ENCODE measurements at regions not wholly inside any gene's neighbourhood (a gene's known extent, or its start where the extent isn't known, plus 50 kb on each side); places are given as distances from the start of the nearest gene placed in this dataset.

DNA sequence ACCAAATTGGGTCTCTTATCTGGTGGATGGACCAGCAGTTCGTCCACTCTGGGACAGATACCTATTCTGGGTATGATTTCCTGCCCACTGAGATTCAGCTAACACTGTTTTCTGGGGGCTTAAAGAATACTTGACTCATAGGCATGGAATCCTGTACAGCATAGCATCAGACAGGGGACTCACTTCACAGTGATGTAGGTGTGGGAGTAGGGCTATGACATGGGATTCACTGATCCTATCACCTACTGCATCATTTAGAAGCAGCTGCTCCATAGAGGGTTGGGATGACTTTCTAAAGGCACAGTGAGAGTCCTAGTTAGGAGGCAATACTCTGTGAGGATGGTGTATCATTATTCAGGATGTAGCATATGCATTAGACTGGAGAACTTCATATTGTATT lies 74.5 kb upstream of the AHI1 start:
- no peaks in the 10 kb centered on the region for H3K36me3 ChIP-seq
- no peak overlapping the region for H3K27ac ChIP-seq
- TF ChIP-seq, protein P1, sequence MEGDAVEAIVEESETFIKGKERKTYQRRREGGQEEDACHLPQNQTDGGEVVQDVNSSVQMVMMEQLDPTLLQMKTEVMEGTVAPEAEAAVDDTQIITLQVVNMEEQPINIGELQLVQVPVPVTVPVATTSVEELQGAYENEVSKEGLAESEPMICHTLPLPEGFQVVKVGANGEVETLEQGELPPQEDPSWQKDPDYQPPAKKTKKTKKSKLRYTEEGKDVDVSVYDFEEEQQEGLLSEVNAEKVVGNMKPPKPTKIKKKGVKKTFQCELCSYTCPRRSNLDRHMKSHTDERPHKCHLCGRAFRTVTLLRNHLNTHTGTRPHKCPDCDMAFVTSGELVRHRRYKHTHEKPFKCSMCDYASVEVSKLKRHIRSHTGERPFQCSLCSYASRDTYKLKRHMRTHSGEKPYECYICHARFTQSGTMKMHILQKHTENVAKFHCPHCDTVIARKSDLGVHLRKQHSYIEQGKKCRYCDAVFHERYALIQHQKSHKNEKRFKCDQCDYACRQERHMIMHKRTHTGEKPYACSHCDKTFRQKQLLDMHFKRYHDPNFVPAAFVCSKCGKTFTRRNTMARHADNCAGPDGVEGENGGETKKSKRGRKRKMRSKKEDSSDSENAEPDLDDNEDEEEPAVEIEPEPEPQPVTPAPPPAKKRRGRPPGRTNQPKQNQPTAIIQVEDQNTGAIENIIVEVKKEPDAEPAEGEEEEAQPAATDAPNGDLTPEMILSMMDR (IDR thresholded peaks at IDR 0.05; ENCODE audit: low read depth, low read length), result no peak
- DNase-seq, result no peak
- H3K9me3 ChIP-seq (ENCODE audit: severe bottlenecking), result no peaks in the 10 kb centered on the region
- no peak overlapping the region for H3K4me3 ChIP-seq (ENCODE audit: low read depth, low read length)
- H3K27me3 ChIP-seq (ENCODE audit: insufficient read depth, low read depth, severe bottlenecking), result no peaks in the 10 kb centered on the region

DNA sequence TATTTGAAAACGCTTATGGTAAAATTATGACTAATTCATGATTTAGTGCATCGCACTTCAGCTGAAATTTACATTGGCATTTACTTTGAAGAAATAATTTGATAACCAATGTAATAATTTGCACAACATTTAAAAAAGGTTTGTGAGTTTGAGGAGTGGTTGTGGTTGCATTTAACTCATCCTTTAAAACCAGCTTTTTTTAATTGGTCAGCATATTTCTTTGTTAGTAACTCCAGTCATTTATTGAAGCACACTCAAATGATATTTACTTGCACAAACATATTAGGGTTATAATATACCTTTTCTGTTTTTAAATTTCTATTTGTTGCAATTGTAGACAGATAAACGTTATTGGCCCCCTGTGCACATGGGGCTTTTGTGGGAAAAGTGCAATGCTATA lies 78.1 kb upstream of the AHI1 start:
- no peaks in the 10 kb centered on the region for H3K36me3 ChIP-seq
- H3K27me3 ChIP-seq (ENCODE audit: insufficient read depth, low read depth, severe bottlenecking), result no peaks in the 10 kb centered on the region
- no peak overlapping the region for H3K27ac ChIP-seq
- TF ChIP-seq, protein P1 (IDR thresholded peaks at IDR 0.05; ENCODE audit: low read depth, low read length), result no peak
- H3K9me3 ChIP-seq (ENCODE audit: severe bottlenecking), result no peaks in the 10 kb centered on the region
- H3K4me3 ChIP-seq (ENCODE audit: low read depth, low read length), result no peak overlapping the region
- no peak for DNase-seq

DNA sequence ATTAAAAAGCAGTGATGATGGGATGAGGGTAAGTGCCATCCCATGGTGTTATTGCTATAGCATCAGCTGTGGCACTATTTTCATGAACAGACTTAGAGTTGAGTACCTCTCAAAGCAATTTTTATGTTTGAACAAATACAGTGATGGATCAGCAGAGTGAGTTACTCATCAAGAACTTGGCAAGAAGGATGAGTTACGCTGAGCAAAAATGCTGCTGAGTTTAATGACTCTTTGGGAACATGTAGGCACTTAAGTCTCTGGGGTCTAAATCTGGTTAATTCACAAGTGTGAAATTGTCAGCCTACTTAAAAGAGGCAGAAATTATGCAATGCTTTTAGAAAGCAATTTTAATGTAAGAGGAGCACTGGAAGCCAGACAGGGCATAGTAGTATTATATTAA lies 78.5 kb upstream of the AHI1 start:
- TF ChIP-seq, protein P1 (IDR thresholded peaks at IDR 0.05; ENCODE audit: low read depth, low read length), result no peak
- Histone ChIP-seq H3K4me3 (ENCODE audit: low read depth, low read length) (no peak overlapping the region), H3K27me3 (ENCODE audit: insufficient read depth, low read depth, severe bottlenecking) (no peaks in the 10 kb centered on the region), H3K9me3 (ENCODE audit: severe bottlenecking) (no peaks in the 10 kb centered on the region), H3K36me3 (no peaks in the 10 kb centered on the region), H3K27ac (no peak overlapping the region)
- no peak for DNase-seq

DNA sequence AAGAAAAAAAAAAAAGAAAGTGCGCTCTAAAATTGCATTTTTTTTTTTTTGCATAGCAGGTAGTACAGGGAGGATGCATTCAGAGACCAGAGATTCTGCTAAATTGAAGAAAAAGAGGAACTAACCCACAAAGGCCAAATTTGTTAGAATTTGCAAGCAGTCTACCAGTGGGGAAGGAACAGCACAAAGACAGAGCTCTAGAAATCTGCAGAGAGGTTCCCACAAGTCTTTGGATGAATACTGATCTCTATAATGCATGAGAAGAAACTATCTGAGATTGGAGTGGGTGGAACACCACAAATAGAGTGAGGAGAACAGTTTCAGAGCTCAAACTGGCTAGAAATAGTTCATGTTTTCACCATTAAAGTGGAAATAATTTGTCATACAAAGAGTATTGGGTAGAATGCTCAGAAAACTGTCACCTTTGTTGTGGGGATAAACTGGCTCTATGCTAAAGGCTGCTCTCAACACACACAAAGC lies 79.6 kb upstream of the AHI1 start:
- H3K36me3 ChIP-seq, result no peaks in the 10 kb centered on the region
- DNase-seq, result no peak

DNA sequence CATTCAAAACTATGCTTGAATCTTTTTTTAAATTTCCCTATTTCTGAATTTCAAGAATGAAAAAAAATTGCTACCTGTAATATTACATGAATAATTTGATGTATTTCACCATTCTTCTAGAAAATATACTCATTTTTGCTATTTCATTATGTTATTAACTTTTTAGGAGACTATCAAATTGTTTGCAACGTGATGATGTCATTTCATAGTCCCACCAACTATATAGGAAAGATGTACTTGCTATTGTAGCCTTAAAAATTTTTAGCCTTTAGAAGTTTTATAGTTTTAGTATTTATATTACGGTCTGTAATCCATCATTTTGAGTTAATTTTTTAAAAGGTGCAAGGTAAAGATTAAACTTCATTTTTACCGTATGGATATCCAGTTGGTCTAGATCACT lies 81.4 kb upstream of the AHI1 start:
- DNase-seq, result no peak
- Histone ChIP-seq H3K4me3 (ENCODE audit: low read depth, low read length) (no peak overlapping the region), H3K27me3 (ENCODE audit: insufficient read depth, low read depth, severe bottlenecking) (no peaks in the 10 kb centered on the region), H3K36me3 (no peaks in the 10 kb centered on the region), H3K9me3 (ENCODE audit: severe bottlenecking) (no peaks in the 10 kb centered on the region), H3K27ac (no peak overlapping the region)
- TF ChIP-seq, protein P1 (IDR thresholded peaks at IDR 0.05; ENCODE audit: low read depth, low read length), result no peak

More for the DNA sequence above, 79.6 kb upstream of the AHI1 start:
- no peaks in the 10 kb centered on the region for H3K27me3 ChIP-seq (ENCODE audit: insufficient read depth, low read depth, severe bottlenecking)
- TF ChIP-seq, protein P1 (IDR thresholded peaks at IDR 0.05; ENCODE audit: low read depth, low read length), result no peak
- no peaks in the 10 kb centered on the region for H3K9me3 ChIP-seq (ENCODE audit: severe bottlenecking)
- H3K27ac ChIP-seq, result no peak overlapping the region
- no peak overlapping the region for H3K4me3 ChIP-seq (ENCODE audit: low read depth, low read length)

DNA sequence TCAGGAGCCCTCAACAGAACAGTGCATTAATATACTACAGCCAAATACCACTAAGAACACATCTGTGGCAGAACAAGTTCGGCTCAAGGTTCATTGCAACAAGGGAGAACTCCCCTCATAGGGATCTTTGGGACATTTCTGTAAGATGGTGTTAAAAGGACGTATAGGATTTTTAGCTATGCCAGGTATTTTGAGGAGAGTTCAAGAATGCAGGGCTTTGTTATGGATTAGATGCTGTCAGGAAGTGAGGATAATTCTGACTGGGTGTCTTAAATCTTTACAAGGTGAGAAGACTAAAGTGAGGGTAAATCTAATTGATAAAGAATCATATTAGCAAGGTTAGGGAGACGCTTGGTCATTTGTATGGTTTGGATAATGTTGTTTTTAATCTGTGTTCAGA lies 83.7 kb upstream of the AHI1 start:
- no peak for DNase-seq
- Histone ChIP-seq H3K9me3 (ENCODE audit: severe bottlenecking) (no peaks in the 10 kb centered on the region), H3K27me3 (ENCODE audit: insufficient read depth, low read depth, severe bottlenecking) (no peaks in the 10 kb centered on the region), H3K4me3 (ENCODE audit: low read depth, low read length) (no peak overlapping the region), H3K36me3 (no peaks in the 10 kb centered on the region), H3K27ac (no peak overlapping the region)
- TF ChIP-seq, protein P1 (IDR thresholded peaks at IDR 0.05; ENCODE audit: low read depth, low read length), result no peak

All from WERI-Rb-1 (cell line).